HEK293 (cell line): ENCODE measurements at regions not wholly inside any gene's neighbourhood (a gene's known extent, or its start where the extent isn't known, plus 50 kb on each side); places are given as distances from the start of the nearest gene placed in this dataset.

Experiments used
- CTCF ChIA-PET: fragments of 350-600 bp; formaldehyde crosslinking; extraction: SDS; loops from one replicate; lab custom pipeline; 2021; ENCODE audit warnings: antibody characterized with exemption; lab: Yijun Ruan, JAX
- POLR2A ChIA-PET: fragments of 300-600 bp; formaldehyde crosslinking; extraction: SDS; loops from one replicate; lab custom pipeline; 2020; ENCODE audit warnings: antibody characterized with exemption, inconsistent platforms; lab: Yijun Ruan, JAX
- H3K27ac ChIP-seq: fragments of 200-500 bp; sonication (Bioruptor generic); 2 replicates; pipeline ENCODE4 v1.5.1; 2014; ENCODE audit warnings: low read depth, low read length, control low read depth, inconsistent platforms; ENCODE audit errors: extremely low read depth
- H3K36me3 ChIP-seq, 2 experiments: fragments of 200-500 bp in 1 of 2; sonication (Bioruptor generic) in 1 of 2; 1 replicate in 1 of 2; 2 replicates in 1 of 2; pipeline ENCODE4 v1.5.1; 2014 to 2017; ENCODE audit warnings: inconsistent platforms in 2 of 2, low read length in 2 of 2; ENCODE audit not compliant: control insufficient read depth in 2 of 2, insufficient read depth in 1 of 2
- H3K4me1 ChIP-seq: fragments of 200-500 bp; sonication (Bioruptor generic); 2 replicates; pipeline ENCODE4 v1.5.1; 2014; ENCODE audit warnings: mild to moderate bottlenecking, low read length, inconsistent platforms; ENCODE audit not compliant: control insufficient read depth, insufficient read depth
- H3K4me3 ChIP-seq: 2 replicates; pipeline ENCODE4 v1.5.1; 2011; ENCODE audit warnings: low read depth, mild to moderate bottlenecking, control low read depth, low read length, moderate library complexity
- H3K9me3 ChIP-seq: fragments of 200-500 bp; sonication (Bioruptor generic); 2 replicates; pipeline ENCODE4 v1.5.1; 2014; ENCODE audit warnings: low read depth, low read length, inconsistent platforms; ENCODE audit not compliant: control insufficient read depth, insufficient read depth
- FEZF1 ChIP-seq: fragments of 450-650 bp; formaldehyde crosslinking; IDR thresholded peaks from 2 replicates; pipeline ENCODE4 v1.5.1; 2016; ENCODE audit warnings: missing biosample characterization, missing genetic modification characterization
- HOXA7 ChIP-seq: sonication (generic); formaldehyde crosslinking; IDR thresholded peaks from 2 replicates; pipeline ENCODE4 v1.8.1; 2022; ENCODE audit warnings: missing genetic modification reagents, borderline replicate concordance
- SETDB1 ChIP-seq: IDR thresholded peaks from one replicate; pipeline ENCODE4 v1.6.1; 2017; ENCODE audit warnings: mild to moderate bottlenecking, low read length, moderate library complexity, mixed read lengths; ENCODE audit not compliant: insufficient read length
- SP3 ChIP-seq: fragments of 450-650 bp; formaldehyde crosslinking; IDR thresholded peaks from 2 replicates; pipeline ENCODE4 v1.5.1; 2016; ENCODE audit warnings: missing biosample characterization, missing genetic modification characterization
- ZNF10 ChIP-seq: fragments of 450-650 bp; formaldehyde crosslinking; IDR thresholded peaks from 2 replicates; pipeline ENCODE4 v1.5.1; 2017; ENCODE audit warnings: missing biosample characterization, missing genetic modification characterization
- ZNF175 ChIP-seq: fragments of 450-650 bp; formaldehyde crosslinking; IDR thresholded peaks from 2 replicates; pipeline ENCODE4 v1.5.1; 2016; ENCODE audit warnings: missing biosample characterization, missing genetic modification characterization
- ZNF221 ChIP-seq: fragments of 450-650 bp; formaldehyde crosslinking; IDR thresholded peaks from 2 replicates; pipeline ENCODE4 v1.5.1; 2017; ENCODE audit warnings: missing biosample characterization, missing genetic modification characterization, borderline replicate concordance
- ZNF248 ChIP-seq: fragments of 450-650 bp; formaldehyde crosslinking; IDR thresholded peaks from 2 replicates; pipeline ENCODE4 v1.5.1; 2017; ENCODE audit warnings: missing biosample characterization, missing genetic modification characterization
- ZNF266 ChIP-seq: fragments of 450-650 bp; formaldehyde crosslinking; IDR thresholded peaks from 2 replicates; pipeline ENCODE4 v1.5.1; 2016; ENCODE audit warnings: missing biosample characterization, missing genetic modification characterization, low read depth
- ZNF555 ChIP-seq: fragments of 450-650 bp; formaldehyde crosslinking; conservative IDR thresholded peaks from 2 replicates; pipeline ENCODE4 v1.5.1; 2017; ENCODE audit warnings: missing biosample characterization, mild to moderate bottlenecking, missing genetic modification characterization, inconsistent platforms
- ZNF626 ChIP-seq: fragments of 450-650 bp; sonication (Bioruptor Pico); formaldehyde crosslinking; IDR thresholded peaks from 2 replicates; pipeline ENCODE4 v1.5.1; 2018; ENCODE audit warnings: missing biosample characterization, missing genetic modification characterization, inconsistent platforms
- ZNF670 ChIP-seq: fragments of 450-650 bp; formaldehyde crosslinking; IDR thresholded peaks from 2 replicates; pipeline ENCODE4 v1.5.1; 2016; ENCODE audit warnings: missing biosample characterization, missing genetic modification characterization, low read depth
- ZNF747 ChIP-seq: fragments of 450-650 bp; formaldehyde crosslinking; IDR thresholded peaks from 2 replicates; pipeline ENCODE4 v1.5.1; 2016; ENCODE audit warnings: missing biosample characterization, missing genetic modification characterization
- ZNF837 ChIP-seq: fragments of 450-650 bp; formaldehyde crosslinking; IDR thresholded peaks from 2 replicates; pipeline ENCODE4 v1.5.1; 2016; ENCODE audit warnings: missing biosample characterization, missing genetic modification characterization
- ZNF843 ChIP-seq: fragments of 450-650 bp; formaldehyde crosslinking; IDR thresholded peaks from 2 replicates; pipeline ENCODE4 v1.5.1; 2016; ENCODE audit warnings: missing biosample characterization, missing genetic modification characterization
- ZSCAN23 ChIP-seq: fragments of 450-650 bp; formaldehyde crosslinking; IDR thresholded peaks from 2 replicates; pipeline ENCODE4 v1.5.1; 2016; ENCODE audit warnings: missing biosample characterization, missing genetic modification characterization
- TF ChIP-seq, protein P1 (sequence below): fragments of 450-650 bp; formaldehyde crosslinking; IDR thresholded peaks from 2 replicates; pipeline ENCODE4 v1.5.1; 2017; ENCODE audit warnings: missing biosample characterization, mild to moderate bottlenecking, missing genetic modification characterization, moderate library complexity
- TF ChIP-seq, protein P2 (sequence below): fragments of 450-650 bp; formaldehyde crosslinking; IDR thresholded peaks from 2 replicates; pipeline ENCODE4 v1.5.1; 2016; ENCODE audit warnings: missing biosample characterization, missing genetic modification characterization, borderline replicate concordance
- TF ChIP-seq, protein P3 (sequence below): fragments of 450-650 bp; formaldehyde crosslinking; IDR thresholded peaks from 2 replicates; pipeline ENCODE4 v1.5.1; 2017; ENCODE audit warnings: missing biosample characterization, missing genetic modification characterization

DNA sequence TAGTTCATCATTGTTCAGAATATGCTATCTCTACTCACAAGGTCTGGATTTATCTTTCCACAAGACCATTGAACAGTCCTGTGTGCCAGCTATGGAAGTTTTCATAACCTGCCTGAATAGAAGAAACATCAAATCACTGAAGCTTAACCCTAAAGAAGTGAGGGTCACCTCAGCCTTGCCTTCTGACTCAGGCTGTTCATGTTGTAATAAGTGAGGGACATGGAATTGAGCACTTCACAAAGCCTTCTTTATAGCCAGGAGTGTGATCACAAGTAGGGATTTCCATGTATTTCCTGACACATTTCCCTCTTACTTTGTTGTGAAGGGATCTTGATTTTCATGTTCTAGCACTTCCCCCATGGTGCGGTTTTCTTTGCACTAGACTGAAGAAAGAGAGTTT, 577.5 kb upstream of the WWC1 start (continued):
- no peak for TF ChIP-seq ZNF670 (tag by site-specific recombination)
- TF ChIP-seq FEZF1 (tag by site-specific recombination), result no peak
- TF ChIP-seq ZNF843 (tag by site-specific recombination), result no peak

DNA sequence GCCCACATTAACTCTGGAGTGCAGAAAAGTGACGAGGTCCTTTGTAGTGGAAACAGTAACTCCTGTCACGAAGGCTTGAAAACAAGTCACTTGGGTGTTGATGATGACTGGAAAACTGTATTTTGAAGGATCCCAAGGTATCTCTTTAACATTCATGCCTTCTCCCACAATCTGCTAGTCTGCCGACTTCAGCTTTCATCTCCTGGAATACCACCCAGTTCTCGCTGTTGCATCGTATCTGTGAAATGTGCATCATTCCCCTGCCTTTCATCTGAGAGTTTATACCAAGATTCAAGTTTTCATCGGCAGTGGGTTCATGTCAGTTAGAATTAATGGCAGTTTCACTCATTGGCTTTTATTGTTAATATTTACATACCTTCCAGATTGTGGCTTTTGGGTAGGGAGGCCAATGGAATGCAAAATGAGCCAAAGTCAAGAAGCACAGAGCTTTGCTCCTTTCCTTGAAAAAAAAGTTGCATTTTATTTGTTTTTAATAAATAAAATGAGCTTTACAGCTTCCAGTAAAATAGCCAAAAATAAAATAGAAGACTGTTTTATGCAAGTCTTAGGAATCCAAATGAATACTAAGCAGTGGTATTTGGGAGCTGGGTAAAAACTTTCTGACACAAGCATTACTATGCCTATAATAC, 575.2 kb upstream of the WWC1 start:
- no peak overlapping the region for H3K4me3 ChIP-seq
- H3K36me3 ChIP-seq, result no peaks in the 10 kb centered on the region
- H3K9me3 ChIP-seq, result no peaks in the 10 kb centered on the region
- no peaks in the 10 kb centered on the region for H3K4me1 ChIP-seq
- ChIA-PET CTCF (interaction anchor here (0.6 to 0.7 kb wide), 3 partner anchors 13 to 329 kb away, joined by 3 read pairs; no protein-coding TSS in a partner anchor), POLR2A (no interaction called here)
- TF ChIP-seq, protein P1, sequence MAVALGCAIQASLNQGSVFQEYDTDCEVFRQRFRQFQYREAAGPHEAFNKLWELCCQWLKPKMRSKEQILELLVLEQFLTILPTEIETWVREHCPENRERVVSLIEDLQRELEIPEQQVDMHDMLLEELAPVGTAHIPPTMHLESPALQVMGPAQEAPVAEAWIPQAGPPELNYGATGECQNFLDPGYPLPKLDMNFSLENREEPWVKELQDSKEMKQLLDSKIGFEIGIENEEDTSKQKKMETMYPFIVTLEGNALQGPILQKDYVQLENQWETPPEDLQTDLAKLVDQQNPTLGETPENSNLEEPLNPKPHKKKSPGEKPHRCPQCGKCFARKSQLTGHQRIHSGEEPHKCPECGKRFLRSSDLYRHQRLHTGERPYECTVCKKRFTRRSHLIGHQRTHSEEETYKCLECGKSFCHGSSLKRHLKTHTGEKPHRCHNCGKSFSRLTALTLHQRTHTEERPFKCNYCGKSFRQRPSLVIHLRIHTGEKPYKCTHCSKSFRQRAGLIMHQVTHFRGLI (tag by site-specific recombination), result no peak
- TF ChIP-seq SP3 (tag by site-specific recombination) (no peak), HOXA7 (no peak), ZNF555 (tag by site-specific recombination) (no peak), ZNF626 (tag by site-specific recombination) (no peak), ZSCAN23 (no peak), ZNF10 (tag by site-specific recombination) (no peak), SETDB1 (no peak), ZNF221 (tag by site-specific recombination) (no peak), ZNF175 (tag by site-specific recombination) (no peak), ZNF248 (no peak), ZNF266 (tag by site-specific recombination) (no peak), ZNF747 (tag by site-specific recombination) (no peak), ZNF837 (no peak)
- TF ChIP-seq, protein P2, sequence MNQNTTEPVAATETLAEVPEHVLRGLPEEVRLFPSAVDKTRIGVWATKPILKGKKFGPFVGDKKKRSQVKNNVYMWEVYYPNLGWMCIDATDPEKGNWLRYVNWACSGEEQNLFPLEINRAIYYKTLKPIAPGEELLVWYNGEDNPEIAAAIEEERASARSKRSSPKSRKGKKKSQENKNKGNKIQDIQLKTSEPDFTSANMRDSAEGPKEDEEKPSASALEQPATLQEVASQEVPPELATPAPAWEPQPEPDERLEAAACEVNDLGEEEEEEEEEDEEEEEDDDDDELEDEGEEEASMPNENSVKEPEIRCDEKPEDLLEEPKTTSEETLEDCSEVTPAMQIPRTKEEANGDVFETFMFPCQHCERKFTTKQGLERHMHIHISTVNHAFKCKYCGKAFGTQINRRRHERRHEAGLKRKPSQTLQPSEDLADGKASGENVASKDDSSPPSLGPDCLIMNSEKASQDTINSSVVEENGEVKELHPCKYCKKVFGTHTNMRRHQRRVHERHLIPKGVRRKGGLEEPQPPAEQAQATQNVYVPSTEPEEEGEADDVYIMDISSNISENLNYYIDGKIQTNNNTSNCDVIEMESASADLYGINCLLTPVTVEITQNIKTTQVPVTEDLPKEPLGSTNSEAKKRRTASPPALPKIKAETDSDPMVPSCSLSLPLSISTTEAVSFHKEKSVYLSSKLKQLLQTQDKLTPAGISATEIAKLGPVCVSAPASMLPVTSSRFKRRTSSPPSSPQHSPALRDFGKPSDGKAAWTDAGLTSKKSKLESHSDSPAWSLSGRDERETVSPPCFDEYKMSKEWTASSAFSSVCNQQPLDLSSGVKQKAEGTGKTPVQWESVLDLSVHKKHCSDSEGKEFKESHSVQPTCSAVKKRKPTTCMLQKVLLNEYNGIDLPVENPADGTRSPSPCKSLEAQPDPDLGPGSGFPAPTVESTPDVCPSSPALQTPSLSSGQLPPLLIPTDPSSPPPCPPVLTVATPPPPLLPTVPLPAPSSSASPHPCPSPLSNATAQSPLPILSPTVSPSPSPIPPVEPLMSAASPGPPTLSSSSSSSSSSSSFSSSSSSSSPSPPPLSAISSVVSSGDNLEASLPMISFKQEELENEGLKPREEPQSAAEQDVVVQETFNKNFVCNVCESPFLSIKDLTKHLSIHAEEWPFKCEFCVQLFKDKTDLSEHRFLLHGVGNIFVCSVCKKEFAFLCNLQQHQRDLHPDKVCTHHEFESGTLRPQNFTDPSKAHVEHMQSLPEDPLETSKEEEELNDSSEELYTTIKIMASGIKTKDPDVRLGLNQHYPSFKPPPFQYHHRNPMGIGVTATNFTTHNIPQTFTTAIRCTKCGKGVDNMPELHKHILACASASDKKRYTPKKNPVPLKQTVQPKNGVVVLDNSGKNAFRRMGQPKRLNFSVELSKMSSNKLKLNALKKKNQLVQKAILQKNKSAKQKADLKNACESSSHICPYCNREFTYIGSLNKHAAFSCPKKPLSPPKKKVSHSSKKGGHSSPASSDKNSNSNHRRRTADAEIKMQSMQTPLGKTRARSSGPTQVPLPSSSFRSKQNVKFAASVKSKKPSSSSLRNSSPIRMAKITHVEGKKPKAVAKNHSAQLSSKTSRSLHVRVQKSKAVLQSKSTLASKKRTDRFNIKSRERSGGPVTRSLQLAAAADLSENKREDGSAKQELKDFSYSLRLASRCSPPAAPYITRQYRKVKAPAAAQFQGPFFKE (tag by site-specific recombination), result no peak
- TF ChIP-seq, protein P3, sequence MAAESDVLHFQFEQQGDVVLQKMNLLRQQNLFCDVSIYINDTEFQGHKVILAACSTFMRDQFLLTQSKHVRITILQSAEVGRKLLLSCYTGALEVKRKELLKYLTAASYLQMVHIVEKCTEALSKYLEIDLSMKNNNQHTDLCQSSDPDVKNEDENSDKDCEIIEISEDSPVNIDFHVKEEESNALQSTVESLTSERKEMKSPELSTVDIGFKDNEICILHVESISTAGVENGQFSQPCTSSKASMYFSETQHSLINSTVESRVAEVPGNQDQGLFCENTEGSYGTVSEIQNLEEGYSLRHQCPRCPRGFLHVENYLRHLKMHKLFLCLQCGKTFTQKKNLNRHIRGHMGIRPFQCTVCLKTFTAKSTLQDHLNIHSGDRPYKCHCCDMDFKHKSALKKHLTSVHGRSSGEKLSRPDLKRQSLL (tag by site-specific recombination), result no peak
- no peak overlapping the region for H3K27ac ChIP-seq
